Type B pancreatic cell (in vitro differentiated cells): ENCODE measurements at regions not wholly inside any gene's neighbourhood (a gene's known extent, or its start where the extent isn't known, plus 50 kb on each side); places are given as distances from the start of the nearest gene placed in this dataset.

Experiments used
- DNase-seq: peaks from one replicate; pipeline ENCODE4 v3.0.0; 2021; ENCODE audit warnings: mixed read lengths; ENCODE audit not compliant: unreplicated experiment; ENCODE audit errors: extremely low spot score
- H3K27ac Mint-ChIP-seq: 2 replicates; pipeline ENCODE4 v1.8.0; 2021; ENCODE audit warnings: mild to moderate bottlenecking, mixed read lengths
- H3K27me3 Mint-ChIP-seq: 2 replicates; pipeline ENCODE4 v1.8.0; 2021; ENCODE audit warnings: mixed read lengths
- H3K36me3 Mint-ChIP-seq: 2 replicates; pipeline ENCODE4 v1.8.0; 2021; ENCODE audit warnings: mixed read lengths
- H3K4me1 Mint-ChIP-seq: one replicate; pipeline ENCODE4 v1.8.0; 2021; ENCODE audit warnings: mixed read lengths; ENCODE audit not compliant: unreplicated experiment
- H3K4me3 Mint-ChIP-seq: 2 replicates; pipeline ENCODE4 v1.8.0; 2021; ENCODE audit warnings: mild to moderate bottlenecking, mixed read lengths
- H3K9me3 Mint-ChIP-seq: 2 replicates; pipeline ENCODE4 v1.8.0; 2021; ENCODE audit warnings: mixed read lengths
- CTCF ChIP-seq: fragments of 200-600 bp; sonication (generic); conservative IDR thresholded peaks from 2 replicates; pipeline ENCODE4 v1.5.0; 2021; ENCODE audit warnings: antibody characterized with exemption, mild to moderate bottlenecking

- TF ChIP-seq CTCF: no peak
- Mint-ChIP-seq H3K4me3 (no peak overlapping the region), H3K36me3 (no peaks in the 10 kb centered on the region), H3K27ac (no peak overlapping the region), H3K4me1 (peaks cover 5% of the 10 kb centered on the region), H3K27me3 (no peaks in the 10 kb centered on the region), H3K9me3 (no peaks in the 10 kb centered on the region)
- no peak for DNase-seq
These were observed 1298.3 kb upstream of the WWC1 start for GRCh38 chr5:166992874-166993722.

- peaks cover 5% of the 10 kb centered on the region for H3K4me1 Mint-ChIP-seq
- no peaks in the 10 kb centered on the region for H3K27me3 Mint-ChIP-seq
- no peak overlapping the region for H3K27ac Mint-ChIP-seq
- H3K9me3 Mint-ChIP-seq: peaks cover 2% of the 10 kb centered on the region
- no peak for DNase-seq
- H3K4me3 Mint-ChIP-seq: no peak overlapping the region
- no peak for TF ChIP-seq CTCF
- H3K36me3 Mint-ChIP-seq: no peaks in the 10 kb centered on the region
These were observed 1297.2 kb upstream of the WWC1 start for GRCh38 chr5:166994226-166994625.

- no peak overlapping the region for H3K4me3 Mint-ChIP-seq
- no peaks in the 10 kb centered on the region for H3K27me3 Mint-ChIP-seq
These were observed 1290.2 kb upstream of the WWC1 start for GRCh38 chr5:167001246-167001645.

GRCh38 chr5:167008705-167009104 is 1282.7 kb upstream of the WWC1 start:
- TF ChIP-seq CTCF: no peak
- H3K9me3 Mint-ChIP-seq: no peaks in the 10 kb centered on the region
- peaks cover 17% of the 10 kb centered on the region for H3K4me1 Mint-ChIP-seq
- H3K36me3 Mint-ChIP-seq: no peaks in the 10 kb centered on the region
- no peak for DNase-seq
- H3K27ac Mint-ChIP-seq: no peak overlapping the region
- H3K4me3 Mint-ChIP-seq: no peak overlapping the region
- H3K27me3 Mint-ChIP-seq: no peaks in the 10 kb centered on the region

More at GRCh38 chr5:167001246-167001645, 1290.2 kb upstream of the WWC1 start:
- no peak for DNase-seq
- Mint-ChIP-seq H3K9me3 (peaks cover 4% of the 10 kb centered on the region), H3K4me1 (peaks cover 8% of the 10 kb centered on the region), H3K36me3 (no peaks in the 10 kb centered on the region), H3K27ac (no peak overlapping the region)
- no peak for TF ChIP-seq CTCF

- Mint-ChIP-seq H3K27ac (no peak overlapping the region), H3K4me3 (no peak overlapping the region), H3K4me1 (peaks cover 9% of the 10 kb centered on the region), H3K9me3 (no peaks in the 10 kb centered on the region), H3K27me3 (no peaks in the 10 kb centered on the region), H3K36me3 (no peaks in the 10 kb centered on the region)
- DNase-seq: no peak
- TF ChIP-seq CTCF: no peak
These were observed 1280.2 kb upstream of the WWC1 start for GRCh38 chr5:167011196-167011595.
